Heart right ventricle (tissue), 16 donors: ENCODE measurements at regions not wholly inside any gene's neighbourhood (a gene's known extent, or its start where the extent isn't known, plus 50 kb on each side); places are given as distances from the start of the nearest gene placed in this dataset.
A peak's percentile ranks its signal among the peaks of the same experiment; 100 is the strongest.

ENCODE experiments used
- ATAC-seq, 8 donors: fragments of 200-7000 bp; cut with Tn5 transposase; one replicate each; pipeline ENCODE4 v1.9.1; 2020; ENCODE audit warnings: mild to moderate bottlenecking in 8 of 8, moderate library complexity in 8 of 8, moderate number of reproducible peaks in 1 of 8
- DNase-seq, 2 donors: peaks; one replicate each; pipeline ENCODE4 v3.0.0-alpha.2; 2020
- H3K27ac ChIP-seq, 10 donors: fragments of 200-600 bp; sonication (generic) in 2 of 10; one replicate each; pipeline versions ENCODE4 v1.5.0 to v1.8.0; 2020 to 2022; ENCODE audit warnings: mild to moderate bottlenecking in 3 of 10
- H3K27me3 ChIP-seq, 7 donors: fragments of 200-600 bp; one replicate each; pipeline ENCODE4 v1.8.0; 2021 to 2022; ENCODE audit warnings: mild to moderate bottlenecking in 2 of 7
- H3K36me3 ChIP-seq, 9 donors: fragments of 200-600 bp; sonication (generic) in 1 of 9; one replicate each; pipeline versions ENCODE4 v1.5.0 to v1.8.0; 2020 to 2022; ENCODE audit warnings: mild to moderate bottlenecking in 2 of 9
- H3K4me1 ChIP-seq, 9 donors: fragments of 200-600 bp; sonication (generic) in 1 of 9; one replicate each; pipeline versions ENCODE4 v1.5.0 to v1.8.0; 2020 to 2022; ENCODE audit warnings: mild to moderate bottlenecking in 4 of 9
- H3K4me3 ChIP-seq, 10 donors: fragments of 200-600 bp; sonication (generic) in 2 of 10; one replicate each; pipeline versions ENCODE4 v1.5.0 to v1.8.0; 2020 to 2022; ENCODE audit warnings: mild to moderate bottlenecking in 7 of 10, moderate library complexity in 2 of 10
- H3K9me3 ChIP-seq, 11 donors: fragments of 200-600 bp in 10 of 11; sonication (generic) in 2 of 11; one replicate each; pipeline versions ENCODE4 v1.5.0 to v1.8.0; 2013 to 2022; ENCODE audit warnings: mild to moderate bottlenecking in 2 of 11, control low read depth in 1 of 11, moderate library complexity in 1 of 11
- WGBS, 2 donors: extraction: QIAGEN DNeasy Blood & Tissue Kit; methylation state at CpG; one replicate each; pipeline ENCODE4 v1.1.7; 2013; ENCODE audit warnings: inconsistent platforms in 1 of 2; 5-methylcytosine and 5-hydroxymethylcytosine counted together
- intact Hi-C, 10 donors: fragments of 100-400 bp; cut with DNase I; formaldehyde crosslinking; loops; one replicate each; pipeline versions ENCODE4 v1.11.1 to v1.14.2; 2022
- TF ChIP-seq, protein P1 (sequence below), 9 donors: fragments of 200-600 bp; sonication (generic) in 2 of 9; IDR thresholded peaks; one replicate each; pipeline versions ENCODE4 v1.5.0 to v1.8.0; 2021 to 2022; ENCODE audit warnings: antibody characterized with exemption in 9 of 9, mild to moderate bottlenecking in 5 of 9, moderate library complexity in 1 of 9
- donor health status: Arrhythmogenic right ventricular cardiomyopathy.
- donor health status: ischemic (EF 13 %, LVEDD 7.1; RV severe dilation, severe dysfunction).
- donor health status: healthy with polysubstance abuse.
- donor health status: DM: no; HTN: yes; CAD: no.
- donor health status: DM: no; HTN: no; CAD: no.
- donor health status: ischemic (EF 25% LVEDD 6.9; RV normal size, moderate dysfunction).
- donor health status: ischemic (EF 25% LVEDD 5.7; RV mildly dilated, moderate dysfunction).
- donor health status: healthy.
- donor health status: DM: yes; HTN: yes; CAD: no.
- donor health status: Ischemic cardiomyopathy.
- donor health status: ischemic (EF 35%, LVEDD 5.7; RV mildly dilated, moderate dysfunction).
- donor health status: nonischemic (EF 11% LVEDD 7.7; RV severe dilation, severe dysfunction).
- donor health status: DM: yes; HTN: yes; CAD: no.
- donor health status: PGD.
- donor health status: ischemic (EF 29% LVEDD 5.4; RV normal size, mild dysfunction).
- donor health status: nonischemic (EF 23%, LVEDD 6.1; RV moderate dilation, normal function).

DNA sequence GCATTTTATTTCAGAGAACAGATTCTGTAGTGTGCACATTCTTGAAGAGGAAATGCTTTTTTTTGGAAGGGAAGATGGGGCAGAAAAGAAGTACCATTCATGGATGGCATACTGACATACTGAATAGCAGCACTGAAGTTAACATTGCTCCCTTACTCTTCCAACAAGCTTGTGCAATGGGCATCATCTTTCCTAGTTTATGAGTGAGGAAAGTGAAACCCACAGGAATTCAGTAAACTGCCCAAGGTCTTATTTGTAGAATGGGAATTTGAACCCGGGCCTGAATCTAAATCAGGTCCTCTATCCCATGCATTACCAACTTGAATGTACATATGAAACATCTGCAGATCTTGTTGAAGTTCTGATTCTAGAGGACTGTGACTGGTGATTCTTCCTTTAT, 215.7 kb upstream of the FGGY start:
- DNase-seq (no peak), ATAC-seq (no peak)
- no peaks in the 10 kb centered on the region for H3K9me3 ChIP-seq
- no peaks in the 10 kb centered on the region for H3K36me3 ChIP-seq
- no peak overlapping the region for H3K27ac ChIP-seq
- WGBS, 2 donors: 96 to 98% methylated on average over 1 of the region's 1 CpG
- TF ChIP-seq, protein P1, sequence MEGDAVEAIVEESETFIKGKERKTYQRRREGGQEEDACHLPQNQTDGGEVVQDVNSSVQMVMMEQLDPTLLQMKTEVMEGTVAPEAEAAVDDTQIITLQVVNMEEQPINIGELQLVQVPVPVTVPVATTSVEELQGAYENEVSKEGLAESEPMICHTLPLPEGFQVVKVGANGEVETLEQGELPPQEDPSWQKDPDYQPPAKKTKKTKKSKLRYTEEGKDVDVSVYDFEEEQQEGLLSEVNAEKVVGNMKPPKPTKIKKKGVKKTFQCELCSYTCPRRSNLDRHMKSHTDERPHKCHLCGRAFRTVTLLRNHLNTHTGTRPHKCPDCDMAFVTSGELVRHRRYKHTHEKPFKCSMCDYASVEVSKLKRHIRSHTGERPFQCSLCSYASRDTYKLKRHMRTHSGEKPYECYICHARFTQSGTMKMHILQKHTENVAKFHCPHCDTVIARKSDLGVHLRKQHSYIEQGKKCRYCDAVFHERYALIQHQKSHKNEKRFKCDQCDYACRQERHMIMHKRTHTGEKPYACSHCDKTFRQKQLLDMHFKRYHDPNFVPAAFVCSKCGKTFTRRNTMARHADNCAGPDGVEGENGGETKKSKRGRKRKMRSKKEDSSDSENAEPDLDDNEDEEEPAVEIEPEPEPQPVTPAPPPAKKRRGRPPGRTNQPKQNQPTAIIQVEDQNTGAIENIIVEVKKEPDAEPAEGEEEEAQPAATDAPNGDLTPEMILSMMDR (IDR thresholded peaks at IDR 0.05): no peak
- intact Hi-C loops: loop anchor here in 1 of 10 donors (10.0 kb wide), 1 partner anchor 604 kb away; no protein-coding TSS in a partner anchor
- peaks cover 4 to 33% (median 19%) of the 10 kb centered on the region in 9 donors for H3K4me1 ChIP-seq
- H3K27me3 ChIP-seq: no peaks in the 10 kb centered on the region
- no peak overlapping the region for H3K4me3 ChIP-seq

DNA sequence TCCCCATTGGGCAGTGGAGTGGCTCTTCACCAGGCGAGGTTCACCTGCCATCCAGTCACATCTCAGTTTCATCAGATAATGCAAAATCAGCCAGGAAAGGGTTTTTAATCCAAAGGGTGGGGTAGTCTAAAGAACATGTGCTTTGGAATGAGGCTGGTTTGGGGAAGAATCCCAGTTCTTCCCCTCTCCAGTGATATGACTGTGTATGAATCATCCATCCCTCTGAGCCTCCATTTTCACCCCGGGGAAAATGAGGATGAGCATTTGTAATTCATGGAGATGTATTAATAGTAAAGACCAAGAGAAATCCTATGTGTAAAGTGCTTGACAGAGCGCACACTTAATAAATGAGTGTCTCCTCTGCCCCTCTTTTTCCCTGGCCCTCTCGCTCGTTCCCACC, 215.1 kb upstream of the FGGY start:
- H3K9me3 ChIP-seq: no peaks in the 10 kb centered on the region
- DNase-seq (no peak), ATAC-seq (no peak)
- H3K27ac ChIP-seq: no peak overlapping the region
- TF ChIP-seq, protein P1 (IDR thresholded peaks at IDR 0.05): no peak
- intact Hi-C loops: loop anchor here in 1 of 10 donors (10.0 kb wide), 1 partner anchor 603 kb away; no protein-coding TSS in a partner anchor
- peaks cover 4 to 33% (median 19%) of the 10 kb centered on the region in 9 donors for H3K4me1 ChIP-seq
- no peaks in the 10 kb centered on the region for H3K27me3 ChIP-seq
- no peaks in the 10 kb centered on the region for H3K36me3 ChIP-seq
- H3K4me3 ChIP-seq: no peak overlapping the region
- WGBS, 2 donors: 89 to 91% methylated on average over 5 of the region's 5 CpGs

DNA sequence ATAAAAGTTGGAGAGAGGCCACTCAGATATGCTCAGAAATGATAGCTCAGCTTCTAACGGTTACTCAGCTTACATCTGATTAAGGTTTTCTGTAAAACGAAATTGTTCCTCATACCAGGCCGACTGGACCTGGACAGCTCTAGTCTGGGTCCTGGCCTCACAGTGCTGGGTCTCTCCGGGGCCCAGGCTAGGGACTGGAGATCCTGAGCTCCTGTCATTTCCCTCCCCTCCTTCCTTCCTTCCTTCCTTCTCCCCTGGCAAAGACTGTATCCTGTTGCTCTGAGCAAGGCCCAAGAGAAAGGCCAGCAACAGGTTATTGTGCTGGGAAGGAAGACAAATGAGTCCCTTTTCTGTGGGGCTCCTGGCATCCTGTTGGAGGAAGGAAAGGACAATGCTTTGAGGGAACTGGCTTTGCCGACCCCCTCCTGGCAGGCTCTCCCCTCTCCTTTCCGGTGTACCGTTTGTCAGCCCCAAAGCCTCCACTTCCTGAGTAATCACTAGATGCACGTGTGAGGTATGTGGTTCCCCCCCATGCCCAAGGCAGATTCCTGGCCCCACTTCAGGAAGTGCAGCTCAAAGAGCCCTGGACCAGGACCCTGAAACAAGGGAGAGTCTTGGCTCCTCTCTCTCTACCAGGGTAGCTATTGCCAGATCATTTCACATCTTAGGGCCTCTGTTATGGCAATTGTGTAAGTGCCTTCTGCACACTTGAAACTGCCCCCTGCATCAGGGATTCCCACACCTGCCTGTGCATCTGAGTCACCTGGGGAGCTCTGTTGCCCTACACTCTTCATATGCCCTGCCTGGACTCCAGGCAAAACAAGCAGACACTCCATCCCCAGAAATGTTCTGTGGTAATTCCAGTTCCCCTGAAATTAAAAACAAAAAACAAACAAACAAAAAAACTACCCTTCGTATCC, 212.7 kb upstream of the FGGY start:
- WGBS, 2 donors: 31 to 39% methylated on average over 9 of the region's 9 CpGs
- DNase-seq (peak; percentile 29 to 37), ATAC-seq (peak; percentile 74 to 84 (median 80))
- Histone ChIP-seq H3K4me1 (peaks cover 4 to 32% (median 19%) of the 10 kb centered on the region in 9 donors), H3K27ac (peak overlapping the region in 8 of 10 donors; percentile 9 to 81 (median 60)), H3K36me3 (no peaks in the 10 kb centered on the region), H3K9me3 (peaks cover 0 to 11% (median 0%) of the 10 kb centered on the region in 11 donors), H3K27me3 (no peaks in the 10 kb centered on the region), H3K4me3 (no peak overlapping the region)
- TF ChIP-seq, protein P1 (IDR thresholded peaks at IDR 0.05): no peak
- intact Hi-C loops: loop anchor here in 1 of 10 donors (10.0 kb wide), 1 partner anchor 601 kb away; no protein-coding TSS in a partner anchor

DNA sequence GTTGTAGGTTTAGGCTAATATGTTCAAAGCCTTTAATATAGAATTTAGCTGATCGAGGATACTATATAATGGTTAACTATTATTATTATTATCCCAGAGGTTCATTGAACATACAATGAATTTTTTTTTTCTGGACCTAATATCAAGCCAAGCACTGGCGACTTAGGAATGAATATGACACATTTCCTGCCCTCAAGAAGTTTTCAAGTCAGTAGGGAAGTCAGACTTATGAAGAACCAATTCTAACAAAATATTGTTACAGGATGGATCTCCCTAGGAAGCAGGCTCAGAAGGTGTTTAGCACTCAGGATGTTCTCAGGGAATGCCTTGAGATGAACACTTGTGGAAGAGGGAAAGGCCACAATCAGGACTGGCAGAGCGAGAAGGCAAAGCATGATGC, 211.8 kb upstream of the FGGY start:
- intact Hi-C loops: loop anchor here in 1 of 10 donors (10.0 kb wide), 1 partner anchor 600 kb away; no protein-coding TSS in a partner anchor
- Histone ChIP-seq H3K4me3 (no peak overlapping the region), H3K4me1 (peaks cover 4 to 25% (median 15%) of the 10 kb centered on the region in 9 donors), H3K9me3 (peaks cover 0 to 19% (median 4%) of the 10 kb centered on the region in 11 donors), H3K36me3 (no peaks in the 10 kb centered on the region), H3K27me3 (no peaks in the 10 kb centered on the region), H3K27ac (peak overlapping the region in 4 of 10 donors; percentile 61 to 81 (median 68))
- DNase-seq: no peak
- TF ChIP-seq, protein P1 (IDR thresholded peaks at IDR 0.05): no peak
- WGBS, 2 donors: 79 to 88% methylated on average over 3 of the region's 3 CpGs
- no peak for ATAC-seq
